ENCODE measurements at regions not wholly inside any gene's neighbourhood (a gene's known extent, or its start where the extent isn't known, plus 50 kb on each side); places are given as distances from the start of the nearest gene placed in this dataset.

GRCh38 chr5:60340965-60341471, 358.9 kb downstream of the DEPDC1B start:
- DNase-seq (no peak), ATAC-seq (no peak)
- Histone ChIP-seq H3K4me1 (ENCODE audit: insufficient read depth, low read length) (no peaks in the 10 kb centered on the region), H4K20me1 (ENCODE audit: low read length) (no peaks in the 10 kb centered on the region), H3K27me3 (ENCODE audit: low read length) (peaks cover 15% of the 10 kb centered on the region; the same call in 1 of the 2 replicates), H3K79me2 (ENCODE audit: low read length) (no peaks in the 10 kb centered on the region), H3K27ac (ENCODE audit: low read length) (no peak overlapping the region), H3K36me3 (ENCODE audit: low read depth, low read length) (no peaks in the 10 kb centered on the region), H3K4me2 (ENCODE audit: low read length) (no peak overlapping the region), H2AFZ (ENCODE audit: low read length) (no peak overlapping the region), H3F3A (ENCODE audit: low read length, unreplicated experiment) (no peaks in the 10 kb centered on the region), H3K9me3 (ENCODE audit: low read length) (no peaks in the 10 kb centered on the region), H3K9ac (ENCODE audit: low read length) (no peak overlapping the region), H3K4me3 (ENCODE audit: low read length) (no peak overlapping the region), H3K9me2 (replicated peaks; ENCODE audit: low read length) (no peaks in the 10 kb centered on the region)
- CTCF ChIA-PET: no interaction called here
- POLR2A ChIA-PET (ENCODE audit: unreplicated experiment): no interaction called here
- no TSS peak for BruUV-seq (replicated peaks)
- TF ChIP-seq EZH2phosphoT487 (IDR thresholded peaks at IDR 0.05; ENCODE audit: borderline replicate concordance, low read length) (no peak), CTCF (conservative IDR thresholded peaks at IDR 0.05; ENCODE audit: low read depth, low read length) (no peak), EZH2 (IDR thresholded peaks at IDR 0.05; ENCODE audit: low read length, unreplicated experiment) (no peak)
- intact Hi-C loops (cut with micrococcal nuclease): no loop called here

- DNase-seq (no peak), ATAC-seq (no peak)
- Histone ChIP-seq H3K4me2 (ENCODE audit: low read length) (no peak overlapping the region), H3K9me3 (ENCODE audit: low read length) (no peaks in the 10 kb centered on the region), H3F3A (ENCODE audit: low read length, unreplicated experiment) (no peaks in the 10 kb centered on the region), H3K36me3 (ENCODE audit: low read depth, low read length) (no peaks in the 10 kb centered on the region), H3K9me2 (replicated peaks; ENCODE audit: low read length) (no peaks in the 10 kb centered on the region), H4K20me1 (ENCODE audit: low read length) (no peaks in the 10 kb centered on the region), H3K27ac (ENCODE audit: low read length) (no peak overlapping the region), H3K4me3 (ENCODE audit: low read length) (no peak overlapping the region), H3K4me1 (ENCODE audit: insufficient read depth, low read length) (no peaks in the 10 kb centered on the region), H3K9ac (ENCODE audit: low read length) (no peak overlapping the region), H2AFZ (ENCODE audit: low read length) (no peak overlapping the region), H3K27me3 (ENCODE audit: low read length) (peaks cover 15% of the 10 kb centered on the region; the same call in 1 of the 2 replicates), H3K79me2 (ENCODE audit: low read length) (no peaks in the 10 kb centered on the region)
- TF ChIP-seq EZH2phosphoT487 (IDR thresholded peaks at IDR 0.05; ENCODE audit: borderline replicate concordance, low read length) (no peak), CTCF (conservative IDR thresholded peaks at IDR 0.05; ENCODE audit: low read depth, low read length) (no peak), EZH2 (IDR thresholded peaks at IDR 0.05; ENCODE audit: low read length, unreplicated experiment) (no peak)
- BruUV-seq (replicated peaks): no TSS peak
- intact Hi-C loops (cut with micrococcal nuclease): no loop called here
- POLR2A ChIA-PET (ENCODE audit: unreplicated experiment): no interaction called here
- CTCF ChIA-PET: no interaction called here
These were observed 359.6 kb downstream of the DEPDC1B start for GRCh38 chr5:60340326-60340725.

- Histone ChIP-seq H3K4me2 (ENCODE audit: low read length) (no peak overlapping the region), H3K27me3 (ENCODE audit: low read length) (peaks cover 15% of the 10 kb centered on the region; the same call in 1 of the 2 replicates), H3K9ac (ENCODE audit: low read length) (no peak overlapping the region), H3K4me1 (ENCODE audit: insufficient read depth, low read length) (0 out of 2 replicates have a peak, but pooled peaks cover 1% of the 10 kb centered on the region), H3K79me2 (ENCODE audit: low read length) (no peaks in the 10 kb centered on the region), H2AFZ (ENCODE audit: low read length) (no peak overlapping the region), H3K9me2 (replicated peaks; ENCODE audit: low read length) (no peaks in the 10 kb centered on the region), H3K9me3 (ENCODE audit: low read length) (no peaks in the 10 kb centered on the region), H3K36me3 (ENCODE audit: low read depth, low read length) (no peaks in the 10 kb centered on the region), H4K20me1 (ENCODE audit: low read length) (no peaks in the 10 kb centered on the region), H3K4me3 (ENCODE audit: low read length) (no peak overlapping the region), H3K27ac (ENCODE audit: low read length) (no peak overlapping the region), H3F3A (ENCODE audit: low read length, unreplicated experiment) (no peaks in the 10 kb centered on the region)
- intact Hi-C loops (cut with micrococcal nuclease): no loop called here
- no peak for ATAC-seq
- no peak for DNase-seq
- TF ChIP-seq EZH2phosphoT487 (IDR thresholded peaks at IDR 0.05; ENCODE audit: borderline replicate concordance, low read length): no peak
- no peak for TF ChIP-seq CTCF (conservative IDR thresholded peaks at IDR 0.05; ENCODE audit: low read depth, low read length)
- no peak for TF ChIP-seq EZH2 (IDR thresholded peaks at IDR 0.05; ENCODE audit: low read length, unreplicated experiment)
- POLR2A ChIA-PET (ENCODE audit: unreplicated experiment): no interaction called here
- CTCF ChIA-PET: no interaction called here
- no TSS peak for BruUV-seq (replicated peaks)
These were observed 360.2 kb downstream of the DEPDC1B start for GRCh38 chr5:60339691-60340201.
